K562 (cell line): ENCODE measurements at regions not wholly inside any gene's neighbourhood (a gene's known extent, or its start where the extent isn't known, plus 50 kb on each side); places are given as distances from the start of the nearest gene placed in this dataset.

ENCODE experiments used
- ATAC-seq: fragments of 200-7000 bp; cut with Tn5 transposase; 3 replicates; pipeline ENCODE4 v1.9.1; 2020; ENCODE audit warnings: moderate library complexity
- BruUV-seq: library from RNA; stranded (reverse); fragments of 400-500 nt; replicated peaks from 2 replicates; lab custom pipeline; 2021; lab: Mats Ljungman, UMichigan
- CTCF ChIA-PET: fragments of 300-600 bp; formaldehyde crosslinking; extraction: SDS; loops from one replicate; lab custom pipeline; 2021; ENCODE audit warnings: low intra/inter-chr PET ratio; lab: Yijun Ruan, JAX
- POLR2A ChIA-PET: fragments of 300-600, 350-650 bp; sonication (Branson Sonifier 250); formaldehyde crosslinking; extraction: SDS; loops from one replicate; lab custom pipeline; 2021; ENCODE audit warnings: antibody characterized with exemption, inconsistent platforms; lab: Yijun Ruan, JAX
- DNase-seq, 4 experiments: peaks; one replicate each; pipeline versions ENCODE4 v3.0.0 to v3.0.0-alpha.2; 2011 to 2018; ENCODE audit warnings: low spot score in 3 of 4, mixed read lengths in 3 of 4; ENCODE audit errors: extremely low read depth in 1 of 4
- FAIRE-seq: peaks from 2 replicates; lab custom pipeline; 2011; peaks lifted over from hg19 to GRCh38; lab: Jason Lieb, UNC
- H2AFZ ChIP-seq: 2 replicates; pipeline ENCODE4 v1.6.0; 2011; ENCODE audit warnings: low read depth, low read length, control low read depth, inconsistent platforms
- H3K27ac ChIP-seq: fragments of 200-600 bp; 3 replicates; pipeline ENCODE4 v1.8.0; 2011; ENCODE audit warnings: low read depth, mild to moderate bottlenecking, control low read depth, inconsistent platforms, low read length, moderate library complexity, mixed read lengths; ENCODE audit errors: extremely low read depth
- H3K27me3 ChIP-seq, 2 experiments: fragments of 300-600 bp in 1 of 2; 2 replicates in 1 of 2; 3 replicates in 1 of 2; pipeline versions ENCODE4 v1.6.0 to v1.8.0; 2011; ENCODE audit warnings: inconsistent platforms in 2 of 2, low read length in 2 of 2, mild to moderate bottlenecking in 1 of 2, mixed read lengths in 1 of 2, moderate library complexity in 1 of 2; ENCODE audit not compliant: control insufficient read depth in 2 of 2, insufficient read depth in 2 of 2
- H3K36me3 ChIP-seq: fragments of 300-600 bp; 3 replicates; pipeline ENCODE4 v1.8.0; 2011; ENCODE audit warnings: mild to moderate bottlenecking, low read length, inconsistent platforms; ENCODE audit not compliant: control insufficient read depth, insufficient read depth
- H3K4me1 ChIP-seq, 2 experiments: fragments of 200-600 bp in 1 of 2; replicated peaks in 1 of 2; 2 replicates in 1 of 2; 3 replicates in 1 of 2; pipeline versions ENCODE4 v1.5.1 to v1.8.0; 2011; ENCODE audit warnings: inconsistent platforms in 2 of 2, low read length in 2 of 2, mild to moderate bottlenecking in 1 of 2, mixed read lengths in 1 of 2, moderate library complexity in 1 of 2; ENCODE audit not compliant: control insufficient read depth in 2 of 2, insufficient read depth in 2 of 2
- H3K4me2 ChIP-seq: 2 replicates; pipeline ENCODE4 v1.6.1; 2011; ENCODE audit warnings: low read length, control low read depth, inconsistent platforms, mixed read lengths; ENCODE audit not compliant: insufficient read depth
- H3K4me3 ChIP-seq: fragments of 200-600 bp; sonication (generic), shearing (Covaris generic); 2 replicates; pipeline ENCODE4 v1.5.1; 2016; ENCODE audit warnings: control low read depth, inconsistent platforms
- H3K79me2 ChIP-seq: fragments of 200-600 bp; 3 replicates; pipeline ENCODE4 v1.8.0; 2011; ENCODE audit warnings: low read length, inconsistent platforms; ENCODE audit not compliant: control insufficient read depth, insufficient read depth
- H3K9ac ChIP-seq, 2 experiments: 2 replicates each; pipeline versions ENCODE4 v1.6.0 to v1.6.1; 2011; ENCODE audit warnings: low read depth in 2 of 2, low read length in 2 of 2, control low read depth in 1 of 2, inconsistent platforms in 1 of 2, mild to moderate bottlenecking in 1 of 2, mixed read lengths in 1 of 2; ENCODE audit not compliant: insufficient read depth in 1 of 2
- H3K9me1 ChIP-seq: one replicate; pipeline ENCODE4 v1.6.0; 2011; ENCODE audit warnings: inconsistent platforms, mild to moderate bottlenecking, low read length, moderate library complexity; ENCODE audit not compliant: control insufficient read depth, insufficient read depth
- H3K9me3 ChIP-seq: replicated peaks from 2 replicates; pipeline ENCODE4 v1.5.1; 2011; ENCODE audit warnings: low read depth, low read length, inconsistent platforms; ENCODE audit not compliant: control insufficient read depth, insufficient read depth
- H4K20me1 ChIP-seq: replicated peaks from 2 replicates; pipeline ENCODE4 v1.6.1; 2011; ENCODE audit warnings: low read length, inconsistent platforms, mixed read lengths; ENCODE audit not compliant: control insufficient read depth, insufficient read depth
- CHD4 ChIP-seq: fragments of 200-600 bp; sonication (generic); IDR thresholded peaks from 3 replicates; pipeline ENCODE4 v1.6.1; 2012; ENCODE audit warnings: low read depth, mild to moderate bottlenecking, mixed read lengths, low read length, inconsistent platforms; ENCODE audit not compliant: insufficient read depth, insufficient replicate concordance, poor library complexity, severe bottlenecking
- EZH2 ChIP-seq: IDR thresholded peaks from 2 replicates; pipeline ENCODE4 v1.6.1; 2012; ENCODE audit warnings: low read depth, mild to moderate bottlenecking, inconsistent platforms, low read length, borderline replicate concordance
- MCM2 ChIP-seq: fragments of 450-650 bp; IDR thresholded peaks from 2 replicates; pipeline ENCODE4 v1.6.1; 2017; ENCODE audit warnings: low read depth, mild to moderate bottlenecking
- RBM34 ChIP-seq: fragments of 200-400 bp; formaldehyde crosslinking; IDR thresholded peaks from 2 replicates; pipeline ENCODE4 v1.6.1; 2018; ENCODE audit warnings: low read length, borderline replicate concordance; ENCODE audit not compliant: insufficient read depth
- ZEB2 ChIP-seq: fragments of 450-650 bp; IDR thresholded peaks from 2 replicates; pipeline ENCODE4 v1.6.1; 2016
- ZNF695 ChIP-seq: fragments of 450-650 bp; formaldehyde crosslinking; IDR thresholded peaks from 2 replicates; pipeline ENCODE4 v1.4.0; 2020; ENCODE audit warnings: mild to moderate bottlenecking, moderate library complexity
- WGBS: fragments of 100-300 bp; shearing (Covaris generic); methylation state at CpG from one replicate; pipeline ENCODE4 v1.1.6; 2016; ENCODE audit warnings: low coverage, mixed read lengths; ENCODE audit not compliant: insufficient coverage; ENCODE audit errors: missing lambda C conversion rate; 5-methylcytosine and 5-hydroxymethylcytosine counted together
- in situ Hi-C: fragments of 300-500 bp; cut with MboI; formaldehyde crosslinking; loops from 4 replicates; pipeline ENCODE4 v1.15.0; 2018; ENCODE audit warnings: inconsistent platforms, mixed read lengths
- intact Hi-C: fragments of 100-400 bp; cut with micrococcal nuclease; formaldehyde crosslinking; loops from 2 replicates; pipeline ENCODE4 v1.14.2; 2022
- TF ChIP-seq, protein P1 (sequence below): sonication (generic); formaldehyde crosslinking; IDR thresholded peaks from 2 replicates; pipeline ENCODE4 v1.8.0; 2023; ENCODE audit warnings: missing genetic modification reagents, mild to moderate bottlenecking, borderline replicate concordance
- TF ChIP-seq, protein P2 (sequence below), 3 experiments: fragments of 200-800 bp in 1 of 3; sonication (Bioruptor generic) in 1 of 3; sonication (generic) in 1 of 3; formaldehyde crosslinking in 1 of 3; IDR thresholded peaks; 2 replicates each; pipeline versions ENCODE4 v1.6.1 to v1.8.0; 2016 to 2022; ENCODE audit warnings: mild to moderate bottlenecking in 2 of 3, missing compliant biosample characterization in 2 of 3, missing genetic modification characterization in 2 of 3, missing genetic modification reagents in 1 of 3

DNA sequence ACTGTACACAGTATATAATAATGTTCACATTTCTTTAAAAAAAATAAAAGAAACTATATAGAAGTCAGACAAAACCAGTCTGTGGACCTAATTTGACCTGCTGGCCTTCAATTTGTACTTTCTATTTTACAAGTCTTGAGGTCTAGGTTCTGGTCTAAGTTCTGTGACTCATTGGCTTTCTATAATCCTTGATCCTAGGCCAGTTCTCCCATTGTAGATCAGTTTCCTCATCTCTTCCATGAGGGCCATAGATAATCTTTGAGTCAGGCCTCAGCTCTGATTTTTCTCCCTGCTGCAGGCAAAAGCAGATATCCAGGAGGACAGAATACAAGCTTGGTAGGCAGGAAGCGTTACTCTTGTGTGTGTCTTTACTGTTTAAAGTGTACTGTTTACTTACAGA, 603.7 kb upstream of the CAMK1G start (continued):
- TF ChIP-seq, protein P1, sequence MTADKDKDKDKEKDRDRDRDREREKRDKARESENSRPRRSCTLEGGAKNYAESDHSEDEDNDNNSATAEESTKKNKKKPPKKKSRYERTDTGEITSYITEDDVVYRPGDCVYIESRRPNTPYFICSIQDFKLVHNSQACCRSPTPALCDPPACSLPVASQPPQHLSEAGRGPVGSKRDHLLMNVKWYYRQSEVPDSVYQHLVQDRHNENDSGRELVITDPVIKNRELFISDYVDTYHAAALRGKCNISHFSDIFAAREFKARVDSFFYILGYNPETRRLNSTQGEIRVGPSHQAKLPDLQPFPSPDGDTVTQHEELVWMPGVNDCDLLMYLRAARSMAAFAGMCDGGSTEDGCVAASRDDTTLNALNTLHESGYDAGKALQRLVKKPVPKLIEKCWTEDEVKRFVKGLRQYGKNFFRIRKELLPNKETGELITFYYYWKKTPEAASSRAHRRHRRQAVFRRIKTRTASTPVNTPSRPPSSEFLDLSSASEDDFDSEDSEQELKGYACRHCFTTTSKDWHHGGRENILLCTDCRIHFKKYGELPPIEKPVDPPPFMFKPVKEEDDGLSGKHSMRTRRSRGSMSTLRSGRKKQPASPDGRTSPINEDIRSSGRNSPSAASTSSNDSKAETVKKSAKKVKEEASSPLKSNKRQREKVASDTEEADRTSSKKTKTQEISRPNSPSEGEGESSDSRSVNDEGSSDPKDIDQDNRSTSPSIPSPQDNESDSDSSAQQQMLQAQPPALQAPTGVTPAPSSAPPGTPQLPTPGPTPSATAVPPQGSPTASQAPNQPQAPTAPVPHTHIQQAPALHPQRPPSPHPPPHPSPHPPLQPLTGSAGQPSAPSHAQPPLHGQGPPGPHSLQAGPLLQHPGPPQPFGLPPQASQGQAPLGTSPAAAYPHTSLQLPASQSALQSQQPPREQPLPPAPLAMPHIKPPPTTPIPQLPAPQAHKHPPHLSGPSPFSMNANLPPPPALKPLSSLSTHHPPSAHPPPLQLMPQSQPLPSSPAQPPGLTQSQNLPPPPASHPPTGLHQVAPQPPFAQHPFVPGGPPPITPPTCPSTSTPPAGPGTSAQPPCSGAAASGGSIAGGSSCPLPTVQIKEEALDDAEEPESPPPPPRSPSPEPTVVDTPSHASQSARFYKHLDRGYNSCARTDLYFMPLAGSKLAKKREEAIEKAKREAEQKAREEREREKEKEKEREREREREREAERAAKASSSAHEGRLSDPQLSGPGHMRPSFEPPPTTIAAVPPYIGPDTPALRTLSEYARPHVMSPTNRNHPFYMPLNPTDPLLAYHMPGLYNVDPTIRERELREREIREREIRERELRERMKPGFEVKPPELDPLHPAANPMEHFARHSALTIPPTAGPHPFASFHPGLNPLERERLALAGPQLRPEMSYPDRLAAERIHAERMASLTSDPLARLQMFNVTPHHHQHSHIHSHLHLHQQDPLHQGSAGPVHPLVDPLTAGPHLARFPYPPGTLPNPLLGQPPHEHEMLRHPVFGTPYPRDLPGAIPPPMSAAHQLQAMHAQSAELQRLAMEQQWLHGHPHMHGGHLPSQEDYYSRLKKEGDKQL = no peak

DNA sequence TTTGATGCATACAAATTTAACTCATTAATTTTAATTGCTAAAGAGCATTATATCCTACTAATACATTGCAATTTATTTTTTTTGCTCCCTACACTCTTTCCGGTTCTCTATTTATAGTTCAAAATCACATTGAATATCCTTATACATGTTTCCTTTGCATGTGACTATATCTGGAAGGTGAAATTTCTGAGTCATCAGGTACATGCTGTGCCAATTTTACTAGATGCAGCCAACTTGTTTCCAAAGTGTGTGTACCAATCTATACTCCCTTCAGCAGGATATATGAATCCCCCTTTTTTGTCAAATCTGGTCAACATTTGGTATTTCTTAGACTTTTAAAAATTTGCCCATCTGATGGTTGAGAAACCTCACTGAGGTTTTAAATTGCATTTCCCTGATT, 602.9 kb upstream of the CAMK1G start:
- DNase-seq (no peak), ATAC-seq (no peak), FAIRE-seq (no peak)
- no peak overlapping the region for H2AFZ ChIP-seq
- H3K9me1 ChIP-seq = no peaks in the 10 kb centered on the region
- intact Hi-C loops = no loop called here
- no peak overlapping the region for H3K4me3 ChIP-seq
- no peaks in the 10 kb centered on the region for H4K20me1 ChIP-seq
- in situ Hi-C loops = no loop called here
- H3K4me1 ChIP-seq = no peaks in the 10 kb centered on the region
- H3K36me3 ChIP-seq = no peaks in the 10 kb centered on the region
- H3K9ac ChIP-seq = no peak overlapping the region
- ChIA-PET POLR2A (no interaction called here), CTCF (no interaction called here)
- no peaks in the 10 kb centered on the region for H3K27me3 ChIP-seq
- no TSS peak for BruUV-seq
- no peak overlapping the region for H3K4me2 ChIP-seq
- whole genome bisulfite sequencing = 0% methylated on average over 1 of the region's 1 CpG
- 0 out of 2 replicates have a peak, but pooled peaks cover 3% of the 10 kb centered on the region for H3K9me3 ChIP-seq
- TF ChIP-seq ZNF695 (no peak), RBM34 (no peak), EZH2 (no peak), ZEB2 (no peak), CHD4 (no peak), MCM2 (no peak)
- TF ChIP-seq, protein P2, sequence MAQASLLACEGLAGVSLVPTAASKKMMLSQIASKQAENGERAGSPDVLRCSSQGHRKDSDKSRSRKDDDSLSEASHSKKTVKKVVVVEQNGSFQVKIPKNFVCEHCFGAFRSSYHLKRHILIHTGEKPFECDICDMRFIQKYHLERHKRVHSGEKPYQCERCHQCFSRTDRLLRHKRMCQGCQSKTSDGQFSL (CRISPR knock-in tag; IDR thresholded peaks at IDR 0.05) = no peak
- TF ChIP-seq, protein P2 (tag; IDR thresholded peaks at IDR 0.05) = no peak
- H3K27ac ChIP-seq = no peak overlapping the region
- H3K79me2 ChIP-seq = no peaks in the 10 kb centered on the region
